HG03460 (cell line): ENCODE measurements at regions not wholly inside any gene's neighbourhood (a gene's known extent, or its start where the extent isn't known, plus 50 kb on each side); places are given as distances from the start of the nearest gene placed in this dataset.

Experiments used
- ATAC-seq: cut with Tn5 transposase; IDR thresholded peaks from one replicate; pipeline ENCODE4 v1.9.1; 2021; ENCODE audit not compliant: unreplicated experiment

GRCh38 chr18:72368308-72368707, 175.8 kb downstream of the CBLN2 start:
- ATAC-seq: no peak

DNA sequence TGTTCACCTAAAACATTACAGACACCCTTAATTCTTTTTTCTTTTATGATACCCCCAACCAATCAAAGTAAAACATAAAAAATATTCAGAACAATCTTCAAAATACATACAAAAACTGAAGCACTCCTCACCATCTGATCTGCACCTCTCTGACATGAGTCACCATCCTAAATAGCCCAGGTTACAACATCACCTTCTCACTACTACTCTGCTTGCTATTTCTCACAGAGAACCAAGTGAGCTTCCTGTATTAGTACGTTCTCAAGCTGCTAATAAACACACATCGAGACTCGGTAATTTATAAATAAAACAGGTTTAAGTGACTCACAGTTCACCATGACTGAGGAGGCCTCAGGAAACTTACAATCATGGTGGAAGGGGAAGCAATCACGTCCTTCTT, 183.5 kb downstream of the CBLN2 start:
- ATAC-seq: no peak

DNA sequence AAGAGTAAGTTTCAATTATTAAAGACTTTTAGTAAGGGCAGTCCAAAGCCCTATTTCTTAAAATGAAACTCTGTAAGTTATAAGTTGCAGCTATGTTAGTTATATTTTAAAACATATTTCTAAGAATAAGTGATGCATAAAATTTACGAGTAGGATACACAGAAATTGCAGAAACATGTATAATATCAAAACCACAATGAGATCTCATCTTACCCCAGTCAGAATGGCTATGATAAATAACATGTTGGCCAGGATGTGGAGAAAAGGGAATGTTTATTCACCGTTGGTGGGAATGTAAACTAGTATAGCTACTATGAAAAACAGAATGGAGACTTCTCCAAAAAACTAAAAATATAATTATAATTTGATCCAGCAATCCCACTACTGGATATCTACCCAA, 201.2 kb downstream of the CBLN2 start:
- ATAC-seq: no peak

GRCh38 chr18:72339976-72340375, 204.2 kb downstream of the CBLN2 start:
- ATAC-seq: no peak

- ATAC-seq: no peak
Observed at GRCh38 chr18:72336786-72337185, 207.4 kb downstream of the CBLN2 start.

DNA sequence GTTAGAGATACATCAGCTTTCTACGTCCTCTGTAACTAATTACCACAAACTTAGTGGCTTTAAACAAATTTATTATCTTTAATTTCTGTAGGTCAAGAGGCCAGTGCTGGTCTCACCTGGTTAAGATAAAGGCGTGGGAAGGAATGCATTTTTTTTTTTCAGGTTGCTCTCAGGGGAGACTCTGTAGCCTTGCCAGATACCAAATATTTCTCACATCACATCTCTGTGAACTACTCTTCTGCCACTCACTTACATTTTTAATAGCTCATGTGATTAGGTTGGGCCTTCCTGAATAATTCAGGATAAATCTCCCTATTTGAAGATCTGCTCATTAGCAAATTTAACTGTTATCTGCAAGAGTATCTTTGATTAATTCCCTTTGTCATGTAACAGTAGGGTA, 214.6 kb downstream of the CBLN2 start:
- no peak for ATAC-seq

GRCh38 chr18:72325307-72325706, 218.8 kb downstream of the CBLN2 start:
- ATAC-seq: no peak

DNA sequence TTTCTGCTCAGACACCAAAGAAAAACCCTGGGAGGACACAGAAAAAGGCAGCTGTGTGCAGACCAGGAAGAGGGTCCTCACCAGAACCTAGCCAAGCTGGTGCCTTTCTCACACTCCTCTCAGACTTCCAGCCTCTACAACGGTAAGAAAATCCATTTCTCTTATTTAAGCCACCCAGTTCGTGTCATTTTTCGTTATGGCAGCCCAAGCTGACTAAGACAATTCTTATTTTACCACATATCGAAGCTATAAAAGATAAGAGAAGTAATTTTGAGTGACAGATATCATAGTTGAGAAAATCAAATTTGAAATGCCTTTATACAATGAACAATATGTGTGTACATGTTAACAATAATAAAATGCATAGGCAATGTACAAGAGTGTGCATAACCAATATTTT, 219.5 kb downstream of the CBLN2 start:
- ATAC-seq: no peak

DNA sequence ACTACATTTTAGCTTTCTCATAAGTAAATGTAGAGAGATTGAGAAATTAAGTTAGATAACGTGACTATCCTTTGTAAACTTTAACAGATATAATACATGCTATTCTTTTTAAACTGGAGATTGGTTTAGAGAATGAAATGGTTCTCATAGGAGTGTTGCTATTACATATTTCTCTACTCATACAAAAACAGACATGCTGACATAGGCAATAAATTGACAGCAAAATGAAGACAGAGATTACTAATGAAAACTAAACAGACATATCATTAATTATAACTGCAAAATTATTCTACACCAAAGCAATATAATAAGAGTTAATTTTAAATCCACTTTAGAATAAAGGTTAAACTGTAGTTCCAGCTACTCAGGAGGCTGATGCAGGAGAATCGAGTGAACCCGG, 227.6 kb downstream of the CBLN2 start:
- no peak for ATAC-seq

DNA sequence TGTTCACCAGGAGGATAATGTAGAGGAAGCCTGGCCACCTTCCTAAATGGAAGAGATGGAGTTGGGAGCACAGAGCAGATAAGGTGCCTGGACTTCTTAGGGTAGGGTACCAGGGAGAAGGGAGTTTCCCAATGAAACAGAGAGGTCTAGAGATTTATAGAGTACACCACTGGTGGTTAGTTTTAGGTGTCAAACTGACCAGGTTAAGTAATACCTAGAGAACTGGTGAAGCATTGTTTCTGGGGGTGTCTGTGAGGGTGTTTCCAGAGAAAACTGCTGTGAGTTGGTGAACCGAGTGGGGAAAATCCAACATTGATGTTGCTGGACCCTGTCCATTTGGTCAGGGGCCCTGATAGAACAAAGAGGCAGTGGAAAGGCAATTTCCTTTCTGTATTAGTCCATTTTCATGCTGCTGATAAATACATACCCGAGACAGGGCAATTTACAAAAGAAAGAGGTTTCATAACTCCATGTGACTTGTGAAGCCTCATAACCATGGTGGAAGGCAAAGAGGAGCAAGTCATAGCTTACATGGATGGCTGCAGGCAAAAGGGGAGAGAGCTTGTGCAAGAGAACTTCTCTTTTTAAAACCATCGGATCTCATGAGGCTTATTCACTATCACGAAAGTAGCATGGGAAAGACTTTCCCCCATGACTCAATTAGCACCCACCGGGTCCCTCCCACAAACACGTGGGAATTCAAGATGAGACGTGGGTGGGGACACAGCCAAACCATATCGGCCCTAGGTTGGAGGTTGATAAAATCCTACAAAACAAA, 260.8 kb downstream of the CBLN2 start:
- no peak for ATAC-seq

DNA sequence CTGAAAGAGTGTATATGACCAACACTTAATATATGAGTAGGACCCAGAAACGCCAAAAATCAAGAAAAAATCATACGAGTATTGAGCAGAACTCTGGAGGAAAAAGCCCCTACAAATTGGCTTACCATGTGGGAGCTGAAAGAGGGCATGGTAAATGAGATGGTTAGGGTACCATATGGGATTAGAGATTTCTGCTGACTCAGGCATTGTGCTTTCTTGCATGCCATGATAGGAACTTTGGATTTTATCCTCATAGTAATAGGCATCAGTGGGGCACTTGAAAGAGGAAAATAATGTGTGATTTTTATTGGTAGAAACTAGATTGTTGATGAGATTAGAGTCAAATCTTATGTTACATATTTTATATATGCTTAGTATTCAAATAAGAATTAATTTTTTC, 271.1 kb downstream of the CBLN2 start:
- no peak for ATAC-seq

- no peak for ATAC-seq
Observed at GRCh38 chr18:72261590-72261989, 282.6 kb downstream of the CBLN2 start.

DNA sequence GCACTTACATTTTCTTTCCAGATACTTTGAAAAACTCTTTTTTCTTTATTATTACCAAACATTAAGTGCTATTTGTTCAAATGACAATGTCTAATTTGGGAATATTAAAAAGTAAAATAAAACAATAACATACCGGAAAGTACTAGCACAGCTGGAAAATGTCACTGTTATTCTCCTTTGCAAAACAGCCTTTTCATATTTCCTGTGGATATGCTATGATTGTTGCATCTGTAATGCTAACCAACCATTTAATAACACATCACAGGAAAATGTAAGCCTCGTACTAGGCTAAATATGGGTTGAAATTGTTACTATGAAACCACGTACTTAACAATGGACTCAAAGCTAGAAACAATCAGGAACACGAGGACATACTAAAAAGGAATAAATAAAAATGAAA, 298.1 kb downstream of the CBLN2 start:
- ATAC-seq: no peak

DNA sequence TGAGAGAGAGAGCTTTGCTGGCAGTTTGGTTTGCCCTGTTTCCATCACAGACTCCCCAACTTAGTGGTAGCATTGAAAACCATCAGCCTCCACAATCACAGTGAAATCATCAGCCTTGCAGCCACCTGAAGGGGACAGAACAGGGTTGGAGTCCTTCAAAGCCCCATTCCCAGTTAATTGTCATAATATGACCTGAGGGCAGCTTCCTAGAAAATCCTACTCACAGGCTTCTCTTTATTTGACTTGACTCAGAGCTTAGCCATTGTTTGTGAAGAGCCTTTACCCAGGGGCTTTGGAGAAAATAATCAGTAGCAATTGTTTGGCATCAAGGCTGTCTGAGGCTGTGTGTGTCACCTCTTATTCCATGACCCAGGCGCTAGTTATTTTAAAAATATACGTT, 308.7 kb downstream of the CBLN2 start:
- ATAC-seq: no peak

- no peak for ATAC-seq
Observed at GRCh38 chr18:72233106-72233505, 311.0 kb downstream of the CBLN2 start.

DNA sequence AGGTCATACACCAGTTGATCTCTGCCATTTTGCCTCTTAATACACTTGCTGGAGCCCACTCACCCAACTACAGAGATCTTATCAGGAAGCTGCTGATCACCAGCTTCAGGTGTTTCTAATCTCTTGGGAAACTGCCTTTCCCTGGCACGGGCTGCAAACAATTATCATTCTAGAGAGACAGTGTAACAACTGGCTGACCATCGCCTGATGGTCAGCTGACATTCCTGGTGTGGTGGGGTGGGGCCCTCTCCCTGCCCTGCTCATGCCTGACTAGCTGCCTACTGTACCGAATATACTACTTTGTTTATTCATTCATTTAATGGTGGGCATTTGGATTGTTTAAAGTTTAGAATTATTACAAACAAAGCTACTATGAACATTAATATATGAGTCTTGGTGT, 311.5 kb downstream of the CBLN2 start:
- no peak for ATAC-seq

DNA sequence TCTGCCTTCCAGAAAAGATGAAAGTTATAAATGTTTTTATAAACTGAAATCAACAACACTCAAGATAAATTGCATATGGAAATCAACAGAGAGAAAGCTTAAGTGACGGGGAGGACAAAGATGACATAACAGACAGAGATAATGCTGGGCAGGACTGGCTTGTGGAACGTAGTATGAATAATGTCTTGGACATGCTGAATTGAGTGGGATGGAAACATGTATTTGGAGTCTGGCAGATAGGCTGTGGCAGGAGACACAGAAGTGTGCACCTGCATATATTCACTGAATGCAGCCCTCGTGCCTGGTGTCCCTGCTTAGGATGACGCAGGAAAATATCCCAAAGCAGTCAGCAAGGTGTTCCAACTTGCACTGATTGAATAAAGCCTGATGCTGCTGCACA, 318.2 kb downstream of the CBLN2 start:
- no peak for ATAC-seq

- no peak for ATAC-seq
Observed at GRCh38 chr18:72223733-72224132, 320.4 kb downstream of the CBLN2 start.

DNA sequence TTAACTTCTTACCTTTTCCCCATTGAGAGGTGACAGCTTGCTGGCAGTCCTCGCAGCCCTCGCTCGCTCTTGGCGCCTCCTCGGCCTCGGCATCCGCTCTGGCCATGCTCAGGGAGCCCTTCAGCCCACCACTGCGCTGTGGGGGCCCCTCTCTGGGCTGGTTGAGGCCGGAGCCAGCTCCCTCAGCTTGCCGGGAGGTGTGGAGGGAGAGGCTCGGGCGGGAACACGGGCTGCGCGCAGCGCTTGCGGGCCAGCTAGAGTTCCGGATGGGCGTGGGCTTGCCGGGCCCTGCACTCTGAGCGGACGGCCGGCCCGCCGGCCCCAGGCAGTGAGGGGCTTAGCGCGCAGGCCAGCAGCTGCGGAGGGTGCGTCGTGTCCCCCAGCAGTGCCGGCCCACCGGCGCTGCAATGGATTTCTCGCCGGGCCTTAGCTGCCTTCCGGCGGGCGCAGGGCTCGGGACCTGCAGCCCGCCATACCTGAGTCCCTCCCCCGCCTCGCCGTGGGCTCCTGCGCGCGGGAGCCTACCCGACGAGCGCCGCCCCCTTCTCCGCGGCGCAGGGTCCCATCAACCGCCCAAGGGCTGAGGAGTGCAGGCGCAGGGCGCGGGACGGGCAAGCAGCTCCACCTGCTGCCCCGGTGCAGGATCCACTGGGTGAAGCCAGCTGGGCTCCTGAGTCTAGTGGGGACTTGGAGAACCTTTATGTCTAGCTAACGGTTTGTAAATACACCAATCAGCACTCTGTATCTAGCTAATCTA, 335.0 kb downstream of the CBLN2 start:
- no peak for ATAC-seq

GRCh38 chr18:72207280-72207679, 336.9 kb downstream of the CBLN2 start:
- ATAC-seq: no peak

DNA sequence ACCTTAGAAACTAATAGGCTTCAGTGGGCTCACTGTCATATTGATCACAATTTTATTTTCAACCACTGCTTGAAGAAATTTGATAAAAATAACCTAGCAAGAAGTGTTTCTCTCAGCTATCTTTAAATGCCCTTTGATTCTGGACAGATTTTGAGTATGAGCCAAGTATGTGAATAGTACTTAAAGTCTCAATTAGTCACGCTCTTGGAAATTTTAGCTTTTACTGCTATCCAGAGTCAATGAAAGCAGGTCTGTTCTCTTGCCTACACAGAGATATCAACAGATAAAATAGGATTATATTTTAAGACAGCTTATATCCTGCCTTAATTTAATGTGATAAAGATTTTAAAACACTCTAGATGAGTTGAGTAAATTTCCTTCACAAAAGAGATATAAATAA, 337.3 kb downstream of the CBLN2 start:
- no peak for ATAC-seq

DNA sequence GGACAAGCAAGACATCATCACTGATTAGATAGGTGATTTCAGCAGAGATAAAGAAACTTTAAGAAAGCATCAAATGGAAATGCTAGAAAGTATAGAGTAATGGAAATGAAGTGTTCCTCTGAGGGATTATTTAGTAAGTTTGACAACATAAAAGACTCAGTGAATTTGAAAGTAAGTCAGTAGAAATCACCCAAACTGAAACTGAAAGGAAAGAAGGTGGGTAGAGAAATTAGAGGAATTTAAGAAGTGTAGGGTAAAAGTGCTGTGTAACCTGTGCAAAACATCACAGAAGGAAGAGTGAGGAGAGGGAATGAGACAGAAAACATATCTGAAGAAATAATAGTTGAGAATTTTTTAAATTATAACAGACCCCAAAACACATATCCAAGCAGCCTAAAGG, 343.1 kb downstream of the CBLN2 start:
- ATAC-seq: peak; percentile 79

GRCh38 chr18:72197591-72197990, 346.6 kb downstream of the CBLN2 start:
- ATAC-seq: no peak
